ENCODE measurements at regions not wholly inside any gene's neighbourhood (a gene's known extent, or its start where the extent isn't known, plus 50 kb on each side); places are given as distances from the start of the nearest gene placed in this dataset.

GRCh38 chr1:177772386-177772960 lies 197.4 kb downstream of the SEC16B start:
- TF ChIP-seq POLR2AphosphoS5 (IDR thresholded peaks at IDR 0.05; ENCODE audit: borderline replicate concordance, low read depth, low read length) (no peak), EZH2 (IDR thresholded peaks at IDR 0.05) (no peak), FOXP2 (optimal IDR thresholded peaks at IDR 0.05; ENCODE audit: control extremely low read depth, extremely low read length, insufficient read depth) (no peak)

All from SK-N-MC (cell line).